ENCODE measurements at regions not wholly inside any gene's neighbourhood (a gene's known extent, or its start where the extent isn't known, plus 50 kb on each side); places are given as distances from the start of the nearest gene placed in this dataset.

DNA sequence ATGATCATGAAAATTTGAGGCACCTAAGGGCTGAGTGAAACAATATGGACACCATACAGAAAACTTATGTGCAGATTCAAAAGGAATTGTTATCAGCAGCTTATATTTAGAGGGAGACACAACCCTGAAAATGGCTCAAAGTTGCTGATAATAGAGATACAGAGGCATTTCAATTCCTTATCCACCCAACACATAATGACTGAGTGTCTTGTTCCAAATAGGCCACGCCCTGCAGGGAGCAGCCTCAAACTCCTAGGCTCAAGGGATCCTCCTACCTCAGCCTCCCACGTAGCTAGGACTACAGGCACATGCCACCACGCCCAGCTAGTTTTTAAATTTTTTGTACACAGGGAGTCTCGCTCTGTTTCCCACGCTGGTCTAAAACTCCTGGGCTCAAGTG is 79.0 kb downstream of the LBH start:
- no peak for DNase-seq (ENCODE audit: low read depth, low spot score)

DNA sequence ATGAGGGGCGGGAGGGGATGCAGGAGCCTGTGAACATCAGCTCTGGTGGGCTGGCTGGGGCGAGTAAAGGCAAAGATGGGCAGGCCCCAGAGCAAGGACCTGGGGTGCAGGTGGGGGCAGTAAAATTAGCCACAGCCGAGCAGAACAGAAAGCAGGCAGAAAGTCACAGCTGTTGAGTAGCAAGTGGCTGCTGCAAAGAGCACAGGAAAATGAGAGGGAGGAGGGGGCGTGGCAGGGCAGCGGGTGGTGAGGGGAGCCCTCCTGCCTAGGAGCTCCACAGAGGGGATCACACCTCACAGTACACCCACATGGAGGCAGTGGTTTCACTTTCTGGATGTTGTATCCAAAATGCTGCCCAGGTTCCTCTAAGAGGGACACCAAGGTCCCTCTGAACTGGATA is 79.6 kb downstream of the LBH start:
- DNase-seq (ENCODE audit: low read depth, low spot score), result no peak

DNA sequence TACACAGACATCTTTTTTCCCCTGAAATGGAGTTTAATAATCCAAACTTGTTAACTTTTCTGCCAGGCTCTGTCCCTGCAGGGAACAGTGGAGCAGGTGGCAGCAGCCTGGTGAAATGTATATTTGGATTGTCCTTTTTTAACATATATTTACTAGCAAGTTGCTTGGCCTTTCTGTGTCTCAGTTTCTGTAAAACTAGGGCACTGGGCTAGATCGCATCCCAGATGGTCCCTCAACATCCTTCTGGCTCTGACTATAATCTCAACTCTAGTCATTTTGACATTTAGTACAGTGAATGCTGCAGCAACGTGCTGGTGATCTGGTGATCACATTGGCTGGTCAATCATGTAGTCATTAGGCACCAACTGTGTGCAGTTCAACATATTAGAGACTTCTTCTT is 80.4 kb downstream of the LBH start:
- no peak for DNase-seq (ENCODE audit: low read depth, low spot score)

DNA sequence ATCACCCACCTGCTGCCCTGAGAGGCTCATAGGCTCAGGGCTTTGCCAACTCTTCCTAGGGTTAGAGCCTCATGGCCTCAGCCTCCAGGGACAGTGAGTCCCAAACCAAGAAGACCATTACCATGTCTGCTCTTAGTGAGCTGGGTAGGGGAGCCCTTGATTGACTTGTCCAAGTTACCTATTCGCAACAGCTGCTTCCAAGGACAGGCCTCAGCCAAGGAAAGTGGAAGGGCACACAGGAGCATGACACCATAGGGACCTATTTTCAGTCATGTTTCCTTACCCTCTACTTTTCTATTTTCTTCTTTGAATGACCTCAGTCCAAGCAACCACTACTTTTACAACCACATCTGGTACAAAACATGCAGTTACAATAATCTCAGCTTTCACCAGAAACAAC is 81.6 kb downstream of the LBH start:
- no peak for DNase-seq (ENCODE audit: low read depth, low spot score)

DNA sequence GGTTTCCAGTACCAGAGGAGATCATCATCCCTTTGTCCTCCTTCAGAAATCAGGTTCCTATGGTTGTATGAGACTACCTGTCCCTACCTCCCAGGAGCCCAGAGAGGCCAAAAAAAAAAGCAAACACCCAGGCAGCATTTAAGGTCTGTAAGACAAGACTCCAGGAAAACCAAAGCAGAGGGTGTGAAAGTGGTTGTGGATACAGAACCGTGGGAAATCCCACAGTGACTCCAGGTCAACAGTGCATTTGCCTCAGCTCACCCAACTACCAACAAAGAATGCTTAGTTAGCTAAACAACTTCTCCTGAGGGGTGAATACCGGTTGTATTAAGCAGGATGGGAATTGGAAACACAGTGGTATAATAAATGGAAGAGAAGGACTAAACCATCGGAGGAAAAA is 83.6 kb downstream of the LBH start:
- no peak for DNase-seq (ENCODE audit: low read depth, low spot score)

DNA sequence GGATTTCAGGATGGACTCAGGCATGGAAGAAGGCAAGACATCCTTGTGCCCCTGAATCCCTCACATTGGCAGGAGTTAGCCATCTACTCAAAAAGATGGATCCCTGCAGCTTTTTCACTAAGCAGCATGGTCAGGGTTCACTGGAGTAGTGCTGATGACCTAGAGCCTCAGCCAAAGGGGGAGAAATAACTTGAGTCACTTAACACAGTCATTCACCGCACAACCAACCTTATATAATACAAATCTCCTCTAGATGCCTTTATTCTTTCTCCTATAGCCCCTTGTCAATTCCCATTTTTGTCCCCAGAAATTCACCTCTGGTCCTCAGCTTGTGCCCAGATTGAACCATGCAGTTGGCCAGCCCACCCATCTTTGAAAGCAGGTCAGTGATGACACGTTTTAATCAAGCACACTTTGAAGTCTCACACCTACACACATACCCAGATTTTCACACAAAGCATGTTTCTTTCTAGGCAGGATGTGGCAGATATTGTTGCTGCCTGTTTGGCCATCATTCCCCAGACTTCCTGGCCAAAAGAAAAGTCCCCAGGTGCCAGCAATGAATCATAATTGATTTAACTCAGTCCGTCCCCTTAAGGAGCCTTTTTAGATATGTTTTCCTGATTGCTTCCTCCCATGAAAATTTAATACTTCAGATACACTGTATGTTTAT is 84.2 kb downstream of the LBH start:
- no peak for DNase-seq (ENCODE audit: low read depth, low spot score)

DNA sequence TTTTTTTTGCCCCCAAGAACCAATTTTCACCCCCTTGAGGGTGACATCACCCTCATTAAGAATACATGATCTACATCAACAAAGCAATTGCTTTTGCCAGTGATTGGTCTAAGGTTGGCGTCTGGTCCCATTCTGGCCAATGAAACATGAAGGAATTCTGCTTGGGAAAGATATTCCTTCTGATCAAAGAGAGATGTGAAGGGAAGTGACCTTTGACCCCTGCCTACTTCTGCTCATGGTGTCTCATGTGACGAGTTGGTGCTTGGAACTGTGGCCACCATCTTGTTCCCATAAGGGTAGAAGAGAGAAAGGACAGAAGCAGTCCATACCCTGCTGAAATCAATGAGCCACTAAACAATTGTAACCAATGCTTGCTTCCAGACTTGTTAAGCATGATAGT is 85.1 kb downstream of the LBH start:
- no peak for DNase-seq (ENCODE audit: low read depth, low spot score)

DNA sequence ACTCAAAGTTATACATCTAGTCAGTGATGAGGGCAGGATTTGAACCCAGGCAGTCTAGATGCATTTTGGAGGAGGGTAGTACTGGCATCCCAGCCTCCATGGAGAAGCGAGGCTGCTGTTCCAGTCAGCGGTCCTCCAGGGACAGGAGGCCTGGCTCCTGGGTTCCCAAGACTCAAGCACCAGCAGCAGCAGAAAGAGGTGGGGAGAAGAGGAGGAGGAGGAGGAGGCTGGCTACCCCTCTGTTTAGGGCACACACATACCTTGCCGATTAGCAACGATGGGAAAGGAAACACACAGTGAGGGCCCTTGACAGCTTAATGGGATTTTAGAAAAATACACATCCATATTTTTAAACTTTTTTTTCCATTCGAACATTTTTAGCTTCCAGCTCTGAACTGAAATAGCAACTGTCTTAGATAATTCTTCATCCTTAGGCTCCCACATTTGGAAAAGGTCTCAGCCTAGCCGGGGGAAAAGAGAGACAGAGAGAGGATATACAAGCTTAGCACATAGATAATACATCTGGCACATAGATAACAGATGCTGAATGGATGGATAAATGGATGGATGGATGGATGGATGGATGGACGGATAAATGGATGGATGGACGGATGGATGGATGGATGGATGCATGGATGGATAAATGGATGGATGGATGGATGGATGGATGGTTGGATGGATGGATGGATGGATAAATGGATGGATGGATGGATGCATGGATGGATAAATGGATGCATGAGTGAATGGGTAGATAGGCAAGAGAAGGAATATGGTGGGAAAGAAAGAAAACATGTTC is 87.9 kb downstream of the LBH start:
- DNase-seq (ENCODE audit: low read depth, low spot score), result no peak

DNA sequence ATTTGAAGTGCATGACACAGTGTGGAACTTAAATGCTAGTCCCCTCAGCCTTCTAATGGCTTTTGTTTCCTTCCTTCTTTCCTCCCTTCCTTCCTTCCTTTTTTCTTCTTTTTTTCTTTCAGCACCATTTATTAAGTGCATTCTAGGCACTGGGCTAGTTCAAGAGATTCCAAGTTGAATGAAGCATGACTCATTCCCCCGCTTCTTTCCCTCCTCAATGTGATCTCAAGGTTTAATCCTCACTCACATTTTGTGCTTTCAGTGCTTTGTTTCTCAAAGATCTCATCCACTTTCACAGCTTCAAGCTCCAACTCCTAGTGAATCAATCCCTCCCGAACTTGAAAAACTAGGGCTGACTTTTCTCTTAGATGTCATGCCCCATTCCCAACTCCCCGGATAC is 90.1 kb downstream of the LBH start:
- no peak for DNase-seq (ENCODE audit: low read depth, low spot score)

DNA sequence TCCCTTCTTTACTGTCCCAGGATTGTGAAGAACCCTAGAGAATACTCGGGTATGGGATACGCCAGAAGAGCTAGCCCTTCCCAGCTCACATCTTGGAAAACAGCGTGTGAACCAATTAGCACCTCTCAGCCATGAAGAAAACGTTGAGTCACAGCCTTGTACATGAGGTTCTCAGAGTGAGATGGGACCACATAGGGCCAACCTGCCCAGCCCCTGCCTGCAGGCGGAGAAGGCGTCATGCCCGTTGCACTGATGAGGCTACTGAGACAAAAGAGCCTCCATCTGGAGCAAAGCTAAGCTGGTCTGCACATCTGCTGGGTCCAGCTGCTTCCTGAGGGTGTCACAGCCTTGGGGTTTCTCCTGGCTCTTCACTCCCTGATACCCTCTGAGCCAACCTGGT is 92.2 kb downstream of the LBH start:
- no peak for DNase-seq (ENCODE audit: low read depth, low spot score)

DNA sequence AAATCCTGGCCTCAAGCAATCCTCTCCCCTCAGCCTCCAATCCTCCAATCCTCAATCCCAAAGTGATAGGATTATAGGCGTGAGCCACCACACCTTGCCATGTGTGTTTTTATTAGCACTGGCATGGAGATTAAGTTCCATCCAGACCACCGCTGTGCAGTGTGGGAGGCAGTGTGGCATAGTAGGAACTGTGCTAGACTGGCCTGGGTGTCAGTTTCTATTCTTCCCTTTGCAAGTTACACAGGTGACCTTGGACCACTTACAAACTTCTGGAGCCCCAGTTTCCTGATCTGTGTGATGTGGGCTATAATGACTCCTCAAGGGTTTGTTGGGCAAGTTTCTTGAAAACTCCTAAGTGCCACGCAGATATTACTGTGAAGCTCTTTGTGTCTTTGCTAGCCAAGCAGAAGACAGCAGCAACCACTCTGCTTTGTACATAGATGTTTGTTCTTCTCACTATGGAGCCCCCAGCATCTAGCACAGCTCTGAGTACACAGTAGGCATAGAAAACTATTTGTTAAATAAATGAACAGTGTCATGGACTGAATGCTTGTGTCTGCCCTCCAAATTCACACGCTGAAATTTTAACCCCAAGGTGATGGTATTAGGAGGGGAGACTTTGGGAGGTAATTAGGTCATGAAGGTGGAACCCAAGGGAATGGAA is 93.0 kb downstream of the LBH start:
- DNase-seq (ENCODE audit: low read depth, low spot score), result no peak

DNA sequence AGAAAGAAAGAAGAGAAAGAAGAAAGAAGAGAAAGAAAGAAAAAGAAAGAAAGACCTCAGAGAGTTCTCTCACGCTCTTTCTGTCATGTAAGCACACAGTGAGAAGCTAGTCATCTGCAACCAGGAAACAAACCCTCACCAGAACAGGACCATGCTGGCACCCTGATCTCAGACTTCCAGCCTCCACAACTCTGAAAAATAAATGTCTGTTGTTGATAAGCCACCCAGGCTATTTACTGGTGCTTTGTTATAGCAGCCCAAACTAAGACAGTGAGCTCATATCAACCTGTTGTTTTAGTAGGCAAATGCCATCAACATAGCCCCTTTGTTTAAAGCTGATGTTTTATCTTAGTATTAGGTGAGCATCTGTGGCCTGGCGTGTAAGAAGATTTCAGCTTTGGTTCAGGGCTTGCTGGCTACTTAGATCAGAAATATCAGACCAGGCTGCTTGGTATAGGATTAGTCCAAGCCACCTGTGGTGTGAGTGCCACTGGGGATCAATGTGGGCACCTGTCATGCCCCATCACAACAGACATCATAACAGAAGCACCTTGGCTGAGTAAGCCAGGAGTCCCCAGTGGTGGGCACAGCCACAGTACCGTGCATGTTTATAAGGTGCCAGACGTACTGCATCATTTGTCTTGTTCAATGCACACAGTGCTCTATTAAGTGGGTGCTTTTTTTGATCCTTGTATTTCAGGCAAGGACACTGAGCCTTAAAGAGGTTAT is 94.4 kb downstream of the LBH start:
- no peak for DNase-seq (ENCODE audit: low read depth, low spot score)

DNA sequence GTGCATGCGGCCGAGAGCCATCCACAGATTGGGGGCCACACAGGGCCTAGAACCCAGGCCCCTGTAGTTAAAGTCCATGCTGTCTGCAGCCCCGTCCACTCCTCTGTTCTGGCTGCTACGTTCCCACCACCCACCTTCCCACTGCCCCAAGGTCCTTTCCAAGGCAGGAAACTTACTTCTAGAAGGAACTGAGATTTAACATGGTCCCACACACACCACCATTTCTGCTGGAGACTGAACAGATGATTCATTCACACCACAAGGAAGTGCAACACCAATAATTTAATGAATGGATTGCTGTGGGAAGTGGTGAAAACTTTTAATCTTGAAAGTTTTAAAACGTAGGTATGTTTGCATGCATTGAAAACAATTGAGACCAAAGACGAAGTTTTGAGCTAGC is 95.2 kb downstream of the LBH start:
- no peak for DNase-seq (ENCODE audit: low read depth, low spot score)

DNA sequence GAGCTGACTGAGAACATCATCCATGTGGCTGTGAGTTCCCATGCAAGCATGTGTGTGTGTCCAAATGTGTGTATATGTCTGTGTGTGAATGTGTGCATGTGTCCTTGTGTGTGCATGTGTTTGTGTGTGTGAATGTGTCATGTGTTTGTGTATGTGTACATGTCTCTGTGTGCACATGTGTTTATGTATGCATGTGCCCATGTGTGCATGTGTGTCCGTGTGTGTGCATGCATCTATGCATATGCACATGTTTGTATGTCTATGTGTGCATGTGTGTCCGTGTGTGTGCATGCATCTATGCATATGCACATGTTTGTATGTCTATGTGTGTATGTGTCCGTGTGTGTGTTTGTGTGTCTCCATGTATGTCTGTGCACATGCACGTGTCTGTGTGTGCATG is 99.7 kb downstream of the LBH start:
- no peak for DNase-seq (ENCODE audit: low read depth, low spot score)

DNA sequence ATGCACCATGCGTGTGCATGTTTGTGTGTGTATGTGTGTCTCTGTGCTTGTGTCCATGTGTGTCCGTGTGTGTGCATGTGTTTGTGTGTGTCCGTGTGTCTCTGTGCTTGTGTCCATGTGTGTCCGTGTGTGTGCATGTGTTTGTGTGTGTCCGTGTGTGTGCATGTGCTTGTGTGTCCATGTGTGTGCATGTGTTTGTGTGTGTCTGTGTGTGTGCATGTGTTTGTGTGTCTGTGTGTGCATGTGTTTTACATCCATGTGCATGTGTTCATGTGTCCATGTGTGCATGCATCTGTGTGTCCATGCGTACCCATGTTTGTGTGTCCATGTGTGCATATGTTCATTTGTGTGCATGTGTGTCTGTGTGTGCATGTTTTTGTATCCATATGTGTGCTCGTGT is 100.5 kb downstream of the LBH start:
- no peak for DNase-seq (ENCODE audit: low read depth, low spot score)

DNA sequence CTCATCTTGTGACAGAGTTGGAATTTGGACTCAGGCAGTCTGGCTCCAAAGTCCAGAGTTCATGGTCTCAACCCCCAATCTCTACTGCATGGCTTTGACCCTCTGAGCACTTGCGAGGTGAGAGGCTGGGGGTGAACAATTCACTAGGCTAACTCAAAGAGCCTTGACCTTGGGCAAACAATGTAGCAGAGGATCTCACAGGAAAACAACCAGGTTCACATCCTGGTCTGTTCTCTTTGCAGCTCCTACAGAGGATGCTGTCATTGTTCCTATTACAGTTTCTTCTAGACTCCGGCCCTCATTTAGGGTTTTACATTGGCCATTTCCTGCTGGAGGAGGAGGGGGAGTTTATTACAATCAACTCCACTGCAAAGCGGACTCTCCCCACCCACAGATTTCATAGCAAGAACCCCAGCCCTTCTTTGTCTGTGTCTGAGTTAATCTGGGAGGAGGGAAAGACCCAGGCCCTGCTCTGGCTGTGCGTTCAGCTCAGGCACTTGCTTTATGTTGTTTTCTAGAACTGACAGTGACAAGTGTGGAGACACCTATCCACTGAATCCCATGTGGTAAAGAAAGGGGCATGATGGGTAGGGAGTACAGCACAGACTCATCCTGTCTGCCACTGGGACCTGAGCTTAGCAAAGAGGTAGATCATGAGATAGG is 101.6 kb downstream of the LBH start:
- DNase-seq (ENCODE audit: low read depth, low spot score), result no peak

DNA sequence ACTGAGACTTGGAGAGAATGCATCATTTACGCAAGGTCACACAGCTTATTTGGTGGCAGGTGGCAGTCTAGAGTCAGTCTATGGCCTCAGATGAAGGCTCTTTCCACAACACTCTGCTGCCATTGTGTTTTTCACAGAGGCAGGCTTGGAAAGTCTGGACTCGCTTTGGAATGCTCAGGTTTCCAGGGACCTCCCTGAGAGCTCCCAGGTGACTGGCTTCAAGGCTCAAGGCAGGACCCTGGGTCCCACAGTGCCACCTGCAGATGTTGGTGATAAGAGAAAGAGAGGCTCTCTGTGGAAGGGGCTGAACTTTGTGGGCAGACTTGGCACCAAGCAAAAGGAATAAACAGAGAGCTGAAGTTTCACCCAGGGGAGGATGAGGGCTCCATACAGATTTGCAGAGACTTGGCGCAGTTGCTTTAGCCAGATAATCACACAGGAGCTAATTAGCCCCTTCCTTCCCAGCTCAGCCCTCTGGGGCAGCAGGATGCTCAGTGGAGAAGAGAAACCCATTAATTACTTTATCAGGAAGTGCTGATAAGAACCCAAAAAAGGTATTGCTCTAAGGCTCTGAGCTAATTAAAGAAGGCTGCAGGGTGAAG is 103.5 kb downstream of the LBH start:
- no peak for DNase-seq (ENCODE audit: low read depth, low spot score)

DNA sequence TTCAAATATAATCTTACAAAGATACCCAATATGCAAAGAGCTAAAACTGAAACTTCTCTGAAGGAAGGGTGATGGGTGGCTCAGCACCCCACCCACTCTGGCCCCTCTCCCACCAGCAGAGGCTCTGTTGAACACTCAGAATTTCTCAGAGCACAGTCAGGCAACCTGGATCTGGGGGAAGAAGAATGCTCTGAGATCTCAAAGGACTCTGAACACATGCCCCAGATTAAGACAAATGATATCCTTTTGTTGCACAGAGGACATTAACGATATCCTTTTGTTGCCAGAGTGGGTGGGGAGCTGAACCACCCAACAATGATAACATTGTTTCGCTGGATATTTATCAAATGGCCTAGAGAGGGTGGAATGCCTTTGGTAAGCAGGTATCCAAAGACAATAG is 104.8 kb downstream of the LBH start:
- no peak for DNase-seq (ENCODE audit: low read depth, low spot score)

DNA sequence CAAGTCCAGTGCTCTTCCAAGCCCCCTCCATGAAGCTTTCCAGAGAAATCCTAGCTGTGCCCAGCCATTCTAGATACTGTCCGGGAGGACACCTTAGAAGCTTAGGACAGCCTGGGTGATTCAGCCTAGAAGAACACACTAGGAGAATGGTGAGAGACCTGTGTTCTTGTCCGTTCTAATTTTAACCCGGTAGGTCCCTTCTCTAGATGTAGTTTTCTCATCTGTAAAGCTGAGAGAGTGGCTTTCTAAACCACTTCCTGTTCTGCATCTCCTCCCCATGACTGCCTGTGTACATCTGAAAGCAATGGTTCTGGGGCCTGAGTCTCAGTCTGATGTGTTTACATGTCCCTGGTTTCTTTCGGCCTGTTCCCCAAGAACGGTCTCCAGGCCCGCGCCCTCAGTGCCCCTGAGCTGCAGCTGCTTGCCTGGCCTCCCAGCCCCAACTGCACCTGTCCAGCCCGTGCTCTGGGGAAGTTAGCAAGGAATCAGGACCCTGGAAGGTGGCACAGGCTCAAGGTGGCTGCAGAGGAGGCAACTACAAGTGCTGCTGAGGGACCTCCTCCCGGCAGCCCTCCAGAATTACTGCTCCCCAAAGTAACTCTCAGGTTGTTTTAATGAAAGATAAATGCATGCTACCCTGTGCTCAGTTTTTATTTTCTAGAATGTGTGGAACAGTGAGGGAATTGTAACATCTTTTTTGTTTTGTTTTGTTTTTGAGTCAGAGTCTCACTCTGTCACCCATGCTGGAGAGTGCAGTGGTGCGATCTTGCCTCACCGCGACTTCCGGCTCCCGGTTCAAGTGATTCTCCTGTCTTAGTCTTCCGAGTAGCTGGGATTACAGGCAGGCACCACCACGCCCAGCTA is 105.9 kb downstream of the LBH start:
- DNase-seq (ENCODE audit: low read depth, low spot score), result no peak

DNA sequence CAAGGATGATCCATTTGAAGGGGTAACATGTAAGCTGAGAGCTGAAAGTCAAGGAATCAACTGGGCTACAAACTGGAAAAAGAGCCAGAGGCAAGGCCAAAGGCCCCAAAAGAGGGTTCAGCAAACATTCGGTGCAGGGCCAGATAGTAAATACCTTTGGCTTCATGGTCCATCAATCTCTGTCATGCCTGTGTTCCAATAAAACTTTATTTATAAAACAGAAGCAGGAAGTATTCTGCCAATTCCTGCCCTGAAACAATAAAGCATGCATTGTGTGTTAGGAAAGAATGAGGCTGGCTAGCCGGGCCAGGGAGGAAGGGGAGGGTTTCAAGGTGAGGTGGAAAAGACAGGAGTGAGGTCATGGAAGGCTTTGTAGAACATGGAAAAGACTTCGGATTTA is 107.1 kb downstream of the LBH start:
- no peak for DNase-seq (ENCODE audit: low read depth, low spot score)

All from iPS DF 19.7 (cell line).